NB4 (cell line): ENCODE measurements at regions not wholly inside any gene's neighbourhood (a gene's known extent, or its start where the extent isn't known, plus 50 kb on each side); places are given as distances from the start of the nearest gene placed in this dataset.

ENCODE experiments used
- CTCF ChIP-seq: IDR thresholded peaks from one replicate; pipeline ENCODE4 v1.5.1; 2012; ENCODE audit warnings: low read depth, low read length
- MAX ChIP-seq: IDR thresholded peaks from 2 replicates; pipeline ENCODE4 v1.6.1; 2011; ENCODE audit warnings: low read depth, low read length

GRCh38 chr16:74169687-74170376 is 126.8 kb upstream of the PSMD7 start:
- no peak for TF ChIP-seq CTCF
- TF ChIP-seq MAX = no peak
